ENCODE measurements at regions not wholly inside any gene's neighbourhood (a gene's known extent, or its start where the extent isn't known, plus 50 kb on each side); places are given as distances from the start of the nearest gene placed in this dataset.

- no peak for DNase-seq (ENCODE audit: low spot score)
Observed at GRCh38 chr11:27968461-27968860, 139.5 kb downstream of the KIF18A start.

DNA sequence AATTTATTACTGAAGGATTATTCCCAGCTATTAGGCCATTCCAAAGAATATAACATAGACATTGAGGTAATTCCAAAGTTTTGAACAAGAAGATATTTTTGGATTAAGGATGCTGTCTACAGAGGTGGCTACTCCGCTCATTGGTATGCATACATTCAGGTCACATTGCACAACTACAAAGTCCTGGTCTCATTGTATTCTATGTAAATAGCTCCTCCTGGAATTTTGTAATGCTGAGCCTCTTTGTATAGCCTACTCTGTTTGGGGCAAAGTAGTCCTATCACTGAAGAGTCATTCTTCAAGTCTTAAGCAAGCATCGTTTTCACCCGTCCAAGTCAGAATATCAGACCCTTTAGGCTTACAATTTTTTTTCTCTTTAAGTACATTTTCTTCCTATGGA, 142.4 kb downstream of the KIF18A start:
- no peak for DNase-seq (ENCODE audit: low spot score)

GRCh38 chr11:27963370-27963769, 144.6 kb downstream of the KIF18A start:
- DNase-seq (ENCODE audit: low spot score), result no peak

GRCh38 chr11:27949951-27950738, 157.8 kb downstream of the KIF18A start:
- no peak for DNase-seq (ENCODE audit: low spot score)

GRCh38 chr11:27945348-27945747, 162.6 kb downstream of the KIF18A start:
- no peak for DNase-seq (ENCODE audit: low spot score)

DNA sequence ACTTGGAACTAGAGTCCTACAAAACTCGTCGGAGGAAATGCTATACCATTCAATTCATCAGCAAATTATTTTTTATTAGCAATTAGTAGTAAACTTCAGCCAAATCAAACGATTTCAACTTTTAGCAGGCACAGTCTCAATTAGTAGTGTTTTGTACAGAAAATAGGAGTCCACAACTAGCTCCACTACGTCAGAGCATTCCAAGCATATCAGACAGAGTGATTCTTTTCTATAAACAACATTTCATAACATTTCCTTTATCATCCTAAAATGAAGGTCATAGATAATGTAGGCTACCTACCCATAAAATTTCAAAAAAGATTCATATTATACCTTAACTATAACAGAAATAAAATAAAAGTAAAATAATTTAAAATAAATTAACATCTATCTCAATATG, 169.9 kb downstream of the KIF18A start:
- DNase-seq (ENCODE audit: low spot score), result no peak

GRCh38 chr11:27934830-27935145, 173.2 kb downstream of the KIF18A start:
- no peak for DNase-seq (ENCODE audit: low spot score)

- DNase-seq (ENCODE audit: low spot score), result no peak
Observed at GRCh38 chr11:27933992-27934829, 173.7 kb downstream of the KIF18A start.

GRCh38 chr11:27931770-27932169, 176.2 kb downstream of the KIF18A start:
- no peak for DNase-seq (ENCODE audit: low spot score)

DNA sequence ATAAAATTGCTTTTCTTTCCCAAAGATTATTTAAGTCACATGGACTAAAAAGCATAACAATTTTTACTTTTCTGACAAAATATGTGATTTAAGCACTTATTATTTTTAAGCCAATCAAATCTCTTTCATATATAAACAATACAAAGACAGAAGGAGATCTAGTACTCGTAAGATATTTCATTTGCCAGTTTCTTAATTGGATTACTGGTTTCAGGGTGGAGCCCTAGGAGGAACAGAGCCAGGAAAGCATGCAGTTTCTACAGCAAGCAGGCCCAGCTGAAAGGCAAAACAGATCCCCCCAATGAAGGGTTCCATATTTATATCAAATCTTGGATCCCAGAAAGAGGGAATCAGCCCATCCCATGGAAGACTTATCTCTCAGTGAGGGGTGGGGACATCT, 177.0 kb downstream of the KIF18A start:
- no peak for DNase-seq (ENCODE audit: low spot score)

GRCh38 chr11:27928809-27929208, 179.1 kb downstream of the KIF18A start:
- DNase-seq (ENCODE audit: low spot score), result no peak

GRCh38 chr11:27926981-27927481, 180.9 kb downstream of the KIF18A start:
- DNase-seq (ENCODE audit: low spot score), result no peak

GRCh38 chr11:27926486-27926885, 181.5 kb downstream of the KIF18A start:
- DNase-seq (ENCODE audit: low spot score), result no peak

DNA sequence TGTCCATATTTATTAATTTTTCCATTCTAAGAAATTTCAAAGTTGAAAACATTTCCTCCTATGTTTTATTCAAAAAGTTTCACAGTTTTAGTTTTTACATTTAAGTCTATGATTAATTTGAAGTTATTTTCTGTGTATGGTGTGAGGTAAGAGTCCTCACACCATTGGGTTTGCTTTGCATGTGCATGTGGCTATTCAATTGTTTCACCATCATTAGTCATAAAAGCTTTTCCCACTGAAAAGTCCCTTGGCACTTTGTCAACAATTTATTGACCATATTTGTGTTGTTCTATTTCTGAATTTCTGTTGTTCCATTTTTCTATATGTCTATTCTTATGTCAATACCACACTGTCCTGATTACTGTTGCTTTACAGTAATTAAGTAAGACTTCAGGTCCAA, 186.5 kb downstream of the KIF18A start:
- DNase-seq (ENCODE audit: low spot score), result no peak

DNA sequence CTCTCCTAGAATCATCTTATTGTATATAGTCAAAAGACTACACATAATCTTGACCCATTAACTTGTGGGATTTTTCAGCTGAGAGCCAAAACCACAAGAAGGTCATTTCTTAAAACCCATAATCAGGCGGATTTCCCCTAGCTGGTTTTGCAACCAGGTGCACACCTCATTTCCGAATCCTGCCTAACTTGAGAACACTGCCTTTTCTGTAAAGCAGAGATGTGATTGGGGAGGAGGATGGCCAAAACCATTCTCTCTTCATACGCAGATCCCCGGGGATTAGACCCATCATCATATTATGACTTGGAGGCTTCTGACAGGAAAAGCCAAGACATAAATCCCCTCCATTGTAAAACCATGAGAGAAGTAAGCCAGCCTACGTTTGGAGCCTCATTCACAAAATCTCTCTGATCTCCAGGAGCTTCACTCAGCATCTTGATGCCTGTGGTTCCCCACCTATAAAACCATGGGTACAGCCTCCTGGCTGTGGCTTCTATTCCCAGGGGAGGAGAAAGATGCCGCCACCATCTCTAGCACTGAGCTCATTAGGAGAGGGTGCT, 191.3 kb downstream of the KIF18A start:
- DNase-seq (ENCODE audit: low spot score), result no peak

GRCh38 chr11:27914080-27914479, 193.9 kb downstream of the KIF18A start:
- DNase-seq (ENCODE audit: low spot score), result no peak

DNA sequence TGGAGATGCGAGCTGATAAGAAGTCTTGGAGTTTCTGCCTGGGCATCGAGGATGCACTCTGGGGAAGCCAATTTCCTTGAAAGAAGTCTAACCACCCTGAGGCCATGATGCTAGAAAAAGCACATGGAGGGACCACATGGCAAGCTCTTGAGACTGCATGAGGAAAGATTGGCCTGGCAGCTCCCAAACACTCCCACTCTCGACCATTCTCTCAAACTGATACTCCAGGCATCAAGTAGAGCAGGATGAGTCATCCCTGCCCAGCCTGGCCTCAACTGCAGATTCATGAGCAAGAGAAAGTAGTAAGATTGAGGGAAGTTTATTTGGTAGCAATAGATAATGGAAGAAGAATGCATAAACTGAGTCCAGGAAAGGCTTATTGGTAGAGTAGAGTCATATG, 194.3 kb downstream of the KIF18A start:
- no peak for DNase-seq (ENCODE audit: low spot score)

DNA sequence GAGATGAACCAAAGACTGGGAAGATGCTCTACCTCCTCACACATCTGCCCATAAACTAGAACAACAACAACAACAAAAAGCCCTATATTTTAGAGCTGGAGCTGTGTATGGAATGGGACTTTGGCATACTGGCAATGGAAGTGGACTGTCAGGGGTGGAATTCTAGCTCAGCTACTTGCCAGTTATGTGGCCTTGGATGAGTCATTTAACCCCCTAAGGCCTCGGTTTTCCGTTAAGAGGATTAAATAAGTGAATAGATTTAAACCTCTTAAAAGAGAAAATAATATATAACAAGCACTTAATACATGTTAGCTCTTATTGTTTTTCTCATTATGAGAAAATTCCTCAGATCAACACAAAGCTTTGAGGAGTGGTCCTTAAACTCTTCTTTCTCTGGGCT, 195.0 kb downstream of the KIF18A start:
- no peak for DNase-seq (ENCODE audit: low spot score)

- DNase-seq (ENCODE audit: low spot score), result no peak
Observed at GRCh38 chr11:27910186-27910931, 197.6 kb downstream of the KIF18A start.

GRCh38 chr11:27909386-27909785, 198.6 kb downstream of the KIF18A start:
- no peak for DNase-seq (ENCODE audit: low spot score)

GRCh38 chr11:27908621-27909020, 199.3 kb downstream of the KIF18A start:
- no peak for DNase-seq (ENCODE audit: low spot score)

DNA sequence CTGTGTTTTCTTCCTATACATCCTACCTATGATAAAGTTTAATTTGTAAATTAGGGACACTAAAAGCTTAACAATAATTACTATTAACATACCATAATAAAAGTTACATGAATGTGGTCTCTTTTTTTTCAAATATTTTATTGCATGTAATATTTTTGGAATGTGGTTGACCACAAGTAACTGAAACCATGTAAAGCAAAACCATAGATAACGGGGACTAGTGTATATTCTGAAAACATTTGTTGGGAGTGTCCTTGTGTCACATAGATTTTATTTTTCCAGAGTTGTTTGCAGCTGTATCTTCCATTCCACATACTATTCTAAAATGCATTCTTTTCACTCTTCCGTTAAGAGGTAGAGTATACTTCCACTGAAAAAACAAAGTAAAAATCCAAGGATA, 200.4 kb downstream of the KIF18A start:
- no peak for DNase-seq (ENCODE audit: low spot score)
